ENCODE measurements at regions not wholly inside any gene's neighbourhood (a gene's known extent, or its start where the extent isn't known, plus 50 kb on each side); places are given as distances from the start of the nearest gene placed in this dataset.
"Not testable (repeated sequence)": the region's sequence is repeated elsewhere in the genome, so short reads cannot be mapped to it uniquely, and the experiment has no call there.

DNA sequence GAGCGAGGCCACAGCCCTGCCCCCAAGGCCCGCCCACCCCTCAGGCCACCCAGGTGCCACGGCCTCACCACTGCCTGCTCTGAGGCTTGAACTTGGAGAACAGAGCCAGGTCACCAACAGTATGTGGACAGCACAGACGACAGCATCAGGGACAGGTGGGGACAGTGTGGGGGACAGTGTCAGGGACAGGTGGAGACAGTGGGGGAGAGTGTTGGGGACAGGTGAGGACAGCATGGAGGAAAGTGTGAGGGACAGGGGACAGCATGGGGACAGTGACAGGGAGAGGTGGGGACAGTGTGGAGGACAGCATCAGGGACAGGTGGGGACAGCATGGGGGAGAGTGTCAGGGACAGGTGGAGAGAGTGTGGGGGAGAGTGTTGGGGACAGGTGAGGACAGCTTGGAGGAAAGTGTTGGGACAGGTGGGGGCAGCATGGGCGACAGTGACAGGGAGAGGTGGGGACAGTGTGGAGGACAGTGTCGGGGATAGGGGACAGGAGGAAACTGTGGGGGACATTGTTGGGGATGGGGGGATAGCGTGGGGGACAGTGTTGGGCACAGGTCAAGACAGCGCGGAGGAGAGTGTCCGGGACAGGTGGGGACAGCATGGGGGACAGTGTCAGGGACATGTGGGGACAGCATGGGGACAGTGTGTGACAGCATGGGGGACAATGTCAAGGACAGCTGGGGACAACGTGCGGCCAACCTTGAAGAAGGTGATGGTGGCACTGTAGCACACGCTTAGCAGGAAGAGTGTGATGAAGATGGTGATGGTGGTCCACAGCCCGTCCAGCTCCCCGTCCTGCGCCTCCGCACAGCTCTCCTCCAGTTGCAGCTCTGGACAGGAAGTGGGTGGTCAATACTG is 114.9 kb downstream of the TMEM121 start:
- DNase-seq = no peak

- not testable (repeated sequence) for DNase-seq
Measured at GRCh38 chr14:105641951-105642350, 115.6 kb downstream of the TMEM121 start.

- DNase-seq = not testable (repeated sequence)
Measured at GRCh38 chr14:105642486-105642885, 116.1 kb downstream of the TMEM121 start.

DNA sequence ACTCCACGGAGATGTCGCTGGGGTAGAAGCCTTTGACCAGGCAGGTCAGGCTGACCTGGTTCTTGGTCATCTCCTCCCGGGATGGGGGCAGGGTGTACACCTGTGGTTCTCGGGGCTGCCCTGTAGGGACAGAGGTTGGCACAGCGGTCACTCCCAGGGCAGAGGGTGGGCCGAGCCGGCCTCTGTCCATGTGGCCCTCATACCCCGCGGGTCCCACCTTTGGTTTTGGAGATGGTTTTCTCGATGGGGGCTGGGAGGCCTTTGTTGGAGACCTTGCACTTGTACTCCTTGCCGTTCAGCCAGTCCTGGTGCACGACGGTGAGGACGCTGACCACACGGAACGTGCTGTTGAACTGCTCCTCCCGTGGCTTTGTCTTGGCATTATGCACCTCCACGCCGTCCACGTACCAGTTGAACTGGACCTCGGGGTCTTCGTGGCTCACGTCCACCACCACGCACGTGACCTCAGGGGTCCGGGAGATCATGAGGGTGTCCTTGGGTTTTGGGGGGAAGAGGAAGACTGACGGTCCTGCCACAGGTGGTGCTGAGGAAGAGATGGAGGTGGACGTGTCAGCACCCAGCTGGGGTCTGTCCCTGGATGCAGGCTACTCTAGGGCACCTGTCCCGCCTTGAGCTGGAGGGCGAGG is 117.1 kb downstream of the TMEM121 start:
- DNase-seq = not testable (repeated sequence)

- not testable (repeated sequence) for DNase-seq
Measured at GRCh38 chr14:105644053-105644435, 117.7 kb downstream of the TMEM121 start.

DNA sequence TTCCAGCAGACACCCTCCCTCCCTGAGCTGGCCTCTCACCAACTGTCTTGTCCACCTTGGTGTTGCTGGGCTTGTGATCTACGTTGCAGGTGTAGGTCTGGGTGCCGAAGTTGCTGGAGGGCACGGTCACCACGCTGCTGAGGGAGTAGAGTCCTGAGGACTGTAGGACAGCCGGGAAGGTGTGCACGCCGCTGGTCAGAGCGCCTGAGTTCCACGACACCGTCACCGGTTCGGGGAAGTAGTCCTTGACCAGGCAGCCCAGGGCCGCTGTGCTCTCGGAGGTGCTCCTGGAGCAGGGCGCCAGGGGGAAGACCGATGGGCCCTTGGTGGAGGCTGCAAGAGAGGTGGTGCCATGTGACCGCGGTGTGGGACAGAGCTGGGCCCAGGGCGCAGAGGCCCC is 118.1 kb downstream of the TMEM121 start:
- DNase-seq = not testable (repeated sequence)

GRCh38 chr14:105644891-105645290 is 118.5 kb downstream of the TMEM121 start:
- not testable (repeated sequence) for DNase-seq

- not testable (repeated sequence) for DNase-seq
Measured at GRCh38 chr14:105645389-105645788, 119.0 kb downstream of the TMEM121 start.

DNA sequence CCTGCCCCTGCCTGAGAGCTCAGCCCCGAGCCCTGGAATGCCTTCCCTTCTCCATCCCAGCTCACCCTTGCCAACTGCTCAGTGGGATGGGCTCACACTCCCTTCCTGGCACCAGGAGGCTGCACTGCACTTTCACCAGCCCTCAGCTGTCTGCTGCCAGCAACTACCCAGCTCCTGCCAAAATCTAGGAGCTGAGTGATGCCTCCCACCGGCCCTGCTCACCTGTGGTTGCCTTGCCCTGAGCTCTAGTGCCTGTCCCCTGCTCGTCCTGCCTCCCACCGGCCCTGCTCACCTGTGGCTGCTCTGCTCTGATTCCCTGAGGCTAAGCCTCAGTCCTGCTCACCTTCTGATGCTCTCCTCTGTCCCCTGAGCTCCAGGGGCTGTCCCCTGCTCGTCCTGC is 119.8 kb downstream of the TMEM121 start:
- DNase-seq = peak; percentile 37

GRCh38 chr14:105646711-105647281 is 120.4 kb downstream of the TMEM121 start:
- DNase-seq = not testable (repeated sequence)

DNA sequence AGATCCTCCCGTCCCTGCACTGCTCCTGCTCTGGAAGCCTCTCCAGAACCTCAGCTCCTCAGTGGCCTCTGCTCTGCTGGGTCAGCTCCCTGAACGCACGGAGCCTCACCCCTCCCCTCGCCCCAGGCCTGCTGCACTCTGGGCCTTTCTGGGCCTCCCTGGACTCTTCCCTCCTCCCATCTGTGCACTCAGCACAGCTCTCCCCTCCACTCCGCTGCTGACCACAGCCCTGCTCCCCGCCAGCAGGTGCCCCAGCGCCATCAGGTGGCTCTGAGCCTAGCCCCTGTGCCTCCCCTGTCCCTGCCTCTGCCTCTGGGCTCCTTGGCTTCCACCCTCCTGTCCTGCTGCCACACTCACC is 121.0 kb downstream of the TMEM121 start:
- peak; percentile 71 for DNase-seq

GRCh38 chr14:105647784-105648608 is 121.6 kb downstream of the TMEM121 start:
- DNase-seq = peak; percentile 41

DNA sequence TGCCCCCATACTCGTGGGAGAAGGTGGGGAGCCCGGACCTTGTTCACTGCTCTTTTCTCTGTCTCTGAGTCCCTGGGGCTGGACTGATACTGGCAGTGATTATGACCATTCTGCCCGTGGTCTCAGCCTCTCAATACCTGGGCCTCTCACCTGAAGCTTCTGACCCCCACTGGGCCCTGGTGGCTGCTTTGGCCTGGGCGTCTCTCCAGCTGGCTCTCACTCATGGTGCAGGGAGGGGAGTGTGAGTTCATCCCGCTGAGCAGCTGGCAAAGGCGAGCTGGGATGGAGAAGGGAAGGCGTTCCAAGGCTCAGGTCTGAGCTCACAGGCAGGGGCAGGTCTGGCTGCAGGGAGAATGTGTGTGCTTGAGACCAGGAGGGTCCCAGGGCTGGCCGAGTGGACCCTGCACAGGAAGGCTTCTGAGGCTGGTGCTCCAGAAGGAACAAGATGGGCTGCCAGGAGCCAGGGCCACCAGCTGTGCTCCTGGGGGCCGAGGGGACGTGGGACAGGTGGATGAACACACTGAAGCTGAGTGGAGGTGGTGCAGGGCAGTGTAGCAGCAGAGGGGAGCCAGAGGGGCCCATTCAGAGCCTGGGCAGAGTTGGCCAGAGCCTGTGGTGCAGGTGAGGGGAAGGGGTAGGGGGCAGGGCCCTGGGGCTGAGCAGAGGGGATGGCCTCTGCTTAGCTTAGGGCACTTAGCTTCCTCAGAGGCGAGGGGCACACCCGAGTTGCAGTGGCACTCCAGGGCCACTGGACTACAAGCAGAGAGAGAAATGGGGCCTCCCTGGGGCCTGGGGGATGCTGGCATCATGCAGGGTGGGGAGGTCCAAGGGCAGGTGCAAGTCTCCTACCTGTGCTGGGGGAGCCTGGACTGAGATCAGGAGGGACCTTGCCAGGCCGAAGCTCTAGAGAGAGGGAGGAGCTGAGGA is 122.5 kb downstream of the TMEM121 start:
- peak; percentile 32 for DNase-seq

- not testable (repeated sequence) for DNase-seq
Measured at GRCh38 chr14:105652317-105652716, 125.9 kb downstream of the TMEM121 start.

DNA sequence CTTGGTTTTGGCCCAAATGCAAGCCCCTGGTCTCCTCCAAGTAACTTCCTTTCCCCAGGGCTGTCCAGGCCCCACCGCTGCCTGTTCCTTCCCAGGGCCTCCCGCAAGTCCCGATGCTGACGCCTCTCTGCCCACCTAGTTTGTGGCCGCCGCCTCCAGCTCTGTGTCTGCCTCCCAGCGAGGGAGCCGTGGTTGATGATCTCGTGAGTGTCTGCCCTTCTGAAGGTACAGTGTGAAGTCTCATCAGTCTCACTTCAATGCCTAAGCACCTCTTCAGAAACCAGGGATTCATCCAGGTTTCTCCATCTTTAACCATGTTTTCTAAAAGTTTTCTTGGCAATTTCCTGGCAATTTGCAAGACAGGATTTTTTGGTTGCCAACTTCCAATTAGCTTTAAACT is 127.5 kb downstream of the TMEM121 start:
- not testable (repeated sequence) for DNase-seq

- DNase-seq = peak; percentile 38
Measured at GRCh38 chr14:105659255-105659654, 132.9 kb downstream of the TMEM121 start.

DNA sequence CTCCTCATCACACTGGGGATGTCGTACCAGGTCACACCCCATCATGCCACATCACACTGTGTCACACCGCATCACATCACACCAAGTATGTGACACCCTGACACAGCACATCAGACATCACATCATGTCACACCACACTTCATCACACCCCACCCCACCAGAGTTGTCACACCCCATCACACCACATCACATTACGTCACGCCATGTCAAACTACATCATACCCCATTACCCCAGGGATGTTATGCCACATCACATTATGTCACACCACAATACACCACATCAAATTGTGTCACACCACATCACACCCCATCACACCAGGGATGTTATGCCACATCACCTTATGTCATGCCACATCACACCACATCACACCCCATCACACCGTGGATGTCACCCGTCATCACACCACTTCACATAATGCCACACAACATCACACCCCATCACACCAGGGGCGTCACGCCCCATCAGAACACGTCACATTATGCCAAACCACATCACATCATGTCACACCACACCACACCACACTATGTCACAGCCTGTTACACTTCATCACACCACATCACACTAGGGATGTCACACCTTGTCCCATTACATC is 133.6 kb downstream of the TMEM121 start:
- no peak for DNase-seq

GRCh38 chr14:105660816-105661531 is 134.6 kb downstream of the TMEM121 start:
- DNase-seq = no peak

GRCh38 chr14:105662043-105662442 is 135.7 kb downstream of the TMEM121 start:
- DNase-seq = not testable (repeated sequence)

DNA sequence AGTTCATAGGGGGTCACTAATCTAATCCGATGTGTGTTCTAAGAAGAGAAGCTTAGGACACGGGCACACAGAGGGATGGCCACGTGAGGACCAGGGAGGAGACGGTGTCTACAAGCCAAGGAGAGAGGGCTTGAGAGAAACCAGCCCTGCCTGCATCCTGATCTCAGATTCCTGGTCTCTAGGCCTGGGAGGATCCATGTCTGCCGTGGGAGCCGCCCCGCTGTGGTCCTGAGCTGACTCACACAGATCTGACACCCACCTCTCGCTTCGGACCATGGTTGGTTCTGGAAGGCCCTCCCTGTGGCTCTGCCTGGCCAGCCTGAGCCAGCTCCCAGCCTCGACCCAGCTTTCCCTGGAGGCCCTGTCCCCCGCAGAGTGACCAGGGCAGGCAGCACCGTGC is 136.2 kb downstream of the TMEM121 start:
- DNase-seq = not testable (repeated sequence)

- DNase-seq = not testable (repeated sequence)
Measured at GRCh38 chr14:105663323-105663722, 136.9 kb downstream of the TMEM121 start.
